ENCODE measurements at regions not wholly inside any gene's neighbourhood (a gene's known extent, or its start where the extent isn't known, plus 50 kb on each side); places are given as distances from the start of the nearest gene placed in this dataset.

DNA sequence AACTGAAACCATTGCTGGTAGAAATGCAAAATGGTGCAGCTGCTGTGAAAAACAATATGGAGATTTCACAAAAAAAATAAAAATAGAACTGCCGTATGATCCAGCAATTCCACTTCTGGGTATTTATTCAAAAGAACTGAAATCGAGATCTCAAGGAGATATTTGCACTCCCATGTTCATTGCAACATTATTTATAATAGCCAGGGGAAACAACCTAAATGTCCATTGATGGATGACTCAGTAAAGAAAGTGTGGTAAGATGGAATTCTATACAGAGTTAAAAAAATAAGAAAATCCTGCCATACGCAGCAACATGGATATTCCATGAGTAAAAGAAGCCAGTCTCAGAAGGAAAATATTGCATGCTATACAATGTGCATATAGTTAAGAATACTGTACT lies 290.6 kb upstream of the GHITM start:
- no peak for TF ChIP-seq POLR2AphosphoS5 (IDR thresholded peaks at IDR 0.05; ENCODE audit: insufficient read depth in 1 of 2, low read depth in 1 of 2)
- TF ChIP-seq CTCF (IDR thresholded peaks at IDR 0.05) = no peak
- no peak for TF ChIP-seq POLR2A (IDR thresholded peaks at IDR 0.05)

All from vagina (tissue), 2 donors.